ENCODE measurements at regions not wholly inside any gene's neighbourhood (a gene's known extent, or its start where the extent isn't known, plus 50 kb on each side); places are given as distances from the start of the nearest gene placed in this dataset.

DNA sequence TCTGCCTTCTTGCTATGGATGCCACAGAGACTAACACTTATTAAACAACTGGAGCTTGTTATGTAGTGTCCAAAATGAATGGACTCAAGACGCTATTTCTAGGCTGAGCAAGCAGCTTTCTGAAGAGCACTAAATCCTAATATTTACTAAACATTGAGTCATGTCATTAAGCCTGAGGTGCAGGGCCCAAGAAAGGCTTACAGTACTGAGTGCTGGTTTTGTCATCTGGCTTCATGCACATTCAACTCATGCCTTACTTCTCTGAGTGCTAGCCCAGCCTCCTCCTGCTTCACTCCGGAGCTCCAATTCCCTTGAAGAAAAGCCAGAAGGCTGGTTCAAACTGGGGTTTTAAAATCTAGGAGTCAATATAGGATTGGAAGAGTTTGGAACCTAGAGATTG lies 363.3 kb upstream of the CDH5 start:
- TF ChIP-seq, protein P1, sequence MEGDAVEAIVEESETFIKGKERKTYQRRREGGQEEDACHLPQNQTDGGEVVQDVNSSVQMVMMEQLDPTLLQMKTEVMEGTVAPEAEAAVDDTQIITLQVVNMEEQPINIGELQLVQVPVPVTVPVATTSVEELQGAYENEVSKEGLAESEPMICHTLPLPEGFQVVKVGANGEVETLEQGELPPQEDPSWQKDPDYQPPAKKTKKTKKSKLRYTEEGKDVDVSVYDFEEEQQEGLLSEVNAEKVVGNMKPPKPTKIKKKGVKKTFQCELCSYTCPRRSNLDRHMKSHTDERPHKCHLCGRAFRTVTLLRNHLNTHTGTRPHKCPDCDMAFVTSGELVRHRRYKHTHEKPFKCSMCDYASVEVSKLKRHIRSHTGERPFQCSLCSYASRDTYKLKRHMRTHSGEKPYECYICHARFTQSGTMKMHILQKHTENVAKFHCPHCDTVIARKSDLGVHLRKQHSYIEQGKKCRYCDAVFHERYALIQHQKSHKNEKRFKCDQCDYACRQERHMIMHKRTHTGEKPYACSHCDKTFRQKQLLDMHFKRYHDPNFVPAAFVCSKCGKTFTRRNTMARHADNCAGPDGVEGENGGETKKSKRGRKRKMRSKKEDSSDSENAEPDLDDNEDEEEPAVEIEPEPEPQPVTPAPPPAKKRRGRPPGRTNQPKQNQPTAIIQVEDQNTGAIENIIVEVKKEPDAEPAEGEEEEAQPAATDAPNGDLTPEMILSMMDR (IDR thresholded peaks at IDR 0.05) = no peak
- no peak for TF ChIP-seq POLR2A (IDR thresholded peaks at IDR 0.05)

Data from Peyer's patch (tissue), 4 donors.